ENCODE measurements at regions not wholly inside any gene's neighbourhood (a gene's known extent, or its start where the extent isn't known, plus 50 kb on each side); places are given as distances from the start of the nearest gene placed in this dataset.
A peak's percentile ranks its signal among the peaks of the same experiment; 100 is the strongest.

DNA sequence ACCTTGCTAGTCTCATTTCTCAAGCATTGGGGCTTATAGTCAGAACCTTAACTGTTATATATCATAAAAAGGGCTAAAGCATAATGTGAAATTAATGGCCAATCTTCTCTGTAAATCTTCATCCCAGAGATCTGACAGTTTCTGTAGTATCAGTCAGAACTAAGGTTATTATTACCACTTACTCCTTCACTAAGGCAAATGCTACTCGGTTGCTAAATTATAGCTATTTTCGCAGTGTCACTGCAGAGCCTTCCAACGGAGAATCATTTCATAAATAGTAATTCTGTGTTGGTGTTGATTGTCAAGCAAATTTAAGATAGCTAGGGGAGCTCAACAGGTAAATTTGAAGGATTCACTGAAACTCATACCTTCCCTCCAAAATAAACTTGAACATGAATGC is 258.0 kb downstream of the METTL4 start:
- Mint-ChIP-seq H3K27ac (no peak overlapping the region), H3K9me3 (peaks cover 0 to 3% (median 0%) of the 10 kb centered on the region in 6 donors), H3K4me1 (no peaks in the 10 kb centered on the region), H3K4me3 (no peak overlapping the region), H3K27me3 (ENCODE audit: low read depth in 3 of 3) (peaks cover 2 to 6% (median 4%) of the 10 kb centered on the region in 3 donors), H3K36me3 (no peaks in the 10 kb centered on the region)
- DNase-seq: no peak

DNA sequence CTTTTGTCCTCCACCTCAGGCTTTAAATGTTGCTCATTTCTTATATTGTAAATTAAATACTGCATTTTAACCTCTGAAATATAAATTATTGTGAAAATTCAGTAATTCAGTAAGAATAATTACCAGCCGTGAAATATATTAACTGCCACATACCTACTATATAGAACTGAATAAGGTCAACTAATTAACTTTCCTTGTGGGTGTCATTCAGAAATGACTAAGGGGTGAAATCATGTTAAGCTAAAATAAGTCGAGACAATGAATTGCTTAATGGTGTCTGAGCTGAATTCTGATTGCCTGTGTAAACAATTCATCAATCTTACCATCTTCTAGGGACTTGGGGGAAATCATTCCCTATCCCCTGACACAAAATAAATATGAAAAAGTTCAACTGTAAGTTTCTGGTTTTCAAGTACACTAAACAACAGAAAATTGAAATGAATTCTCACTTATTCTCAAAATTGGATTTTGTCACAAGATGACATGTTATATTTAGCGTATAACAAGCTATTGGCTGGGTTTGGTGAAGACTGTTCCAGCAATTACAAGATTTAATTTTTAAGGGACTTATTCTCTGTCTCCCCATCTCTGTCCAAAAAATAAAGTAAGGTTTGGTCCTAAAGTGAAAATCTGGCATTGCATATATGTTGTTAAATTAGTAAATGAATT is 255.1 kb downstream of the METTL4 start:
- no peak for DNase-seq
- Mint-ChIP-seq H3K36me3 (no peaks in the 10 kb centered on the region), H3K4me1 (no peaks in the 10 kb centered on the region), H3K27ac (no peak overlapping the region), H3K27me3 (ENCODE audit: low read depth in 3 of 3) (peaks cover 2 to 7% (median 7%) of the 10 kb centered on the region in 3 donors), H3K9me3 (peaks cover 0 to 3% (median 0%) of the 10 kb centered on the region in 6 donors), H3K4me3 (no peak overlapping the region)

DNA sequence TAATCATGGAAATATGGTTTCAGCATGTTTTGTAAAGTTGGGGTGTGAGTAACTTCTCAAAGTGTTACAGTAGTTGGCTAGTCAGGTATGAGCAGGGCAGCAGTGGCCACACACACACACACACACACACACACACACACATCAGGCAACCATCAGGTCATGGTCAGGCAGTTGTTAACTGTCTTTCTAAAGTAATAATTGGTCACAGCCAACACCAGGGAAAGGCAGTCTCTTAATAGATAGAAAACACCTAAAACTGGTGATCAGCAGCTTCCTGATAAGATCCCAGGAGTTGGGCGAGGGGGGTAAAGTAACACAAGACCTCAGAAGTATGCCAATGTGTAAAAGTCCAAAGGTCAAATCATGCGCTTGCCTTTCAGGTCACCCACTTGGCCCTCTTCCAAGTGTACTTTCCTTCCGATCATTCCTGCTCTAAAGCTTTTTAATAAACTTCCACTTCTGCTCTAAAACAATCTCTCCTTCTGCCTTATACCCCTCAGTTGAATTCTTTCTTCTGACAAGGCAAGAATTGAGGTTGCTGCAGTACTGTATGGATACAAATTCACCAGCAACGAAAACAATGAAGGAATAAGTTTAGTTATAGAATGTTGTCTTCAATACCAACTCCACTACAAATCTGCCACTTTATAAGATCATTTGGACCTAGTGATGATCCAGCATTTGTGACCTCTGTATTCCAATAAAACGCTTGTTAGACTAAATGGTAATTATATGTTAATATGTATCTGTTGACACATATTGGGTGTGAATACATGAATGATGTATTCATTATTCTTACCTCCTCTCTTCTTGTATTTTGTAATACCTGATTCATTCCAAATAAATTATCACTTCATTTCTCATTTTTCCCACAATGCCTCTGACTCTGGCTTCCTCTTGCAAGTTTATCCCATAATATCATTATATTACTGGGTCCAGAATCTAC is 254.3 kb downstream of the METTL4 start:
- peaks cover 4 to 7% (median 7%) of the 10 kb centered on the region in 3 donors for H3K27me3 Mint-ChIP-seq (ENCODE audit: low read depth in 3 of 3)
- H3K4me1 Mint-ChIP-seq: no peaks in the 10 kb centered on the region
- H3K27ac Mint-ChIP-seq: no peak overlapping the region

DNA sequence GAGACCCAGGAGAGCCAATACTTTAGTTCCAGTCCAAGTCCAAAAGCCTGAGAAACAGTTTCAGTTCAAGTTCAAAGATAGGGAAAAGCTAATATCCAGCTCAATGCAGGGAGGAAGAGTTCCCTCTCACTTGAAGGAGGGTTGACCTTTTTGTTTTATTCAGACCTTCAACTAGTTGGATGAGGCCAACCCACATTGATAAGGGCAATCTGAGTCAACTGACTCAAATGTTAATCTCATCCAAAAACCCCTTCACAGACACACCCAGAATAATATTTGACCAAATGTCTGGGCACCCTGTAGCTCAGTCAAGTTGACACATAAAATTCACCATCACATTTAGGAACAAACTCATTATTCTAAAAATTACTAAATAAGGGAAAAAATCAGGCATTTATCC is 246.8 kb downstream of the METTL4 start:
- H3K27me3 Mint-ChIP-seq (ENCODE audit: low read depth in 3 of 3): peaks cover 3 to 9% (median 7%) of the 10 kb centered on the region in 3 donors
- no peak overlapping the region for H3K27ac Mint-ChIP-seq
- no peak for DNase-seq
- peaks cover 0 to 7% (median 0%) of the 10 kb centered on the region in 6 donors for H3K9me3 Mint-ChIP-seq
- no peaks in the 10 kb centered on the region for H3K4me1 Mint-ChIP-seq
- no peak overlapping the region for H3K4me3 Mint-ChIP-seq
- no peaks in the 10 kb centered on the region for H3K36me3 Mint-ChIP-seq

More for the DNA sequence above, 254.3 kb downstream of the METTL4 start:
- Mint-ChIP-seq H3K36me3 (no peaks in the 10 kb centered on the region), H3K9me3 (peaks cover 0 to 6% (median 0%) of the 10 kb centered on the region in 6 donors), H3K4me3 (no peak overlapping the region)
- DNase-seq: no peak

DNA sequence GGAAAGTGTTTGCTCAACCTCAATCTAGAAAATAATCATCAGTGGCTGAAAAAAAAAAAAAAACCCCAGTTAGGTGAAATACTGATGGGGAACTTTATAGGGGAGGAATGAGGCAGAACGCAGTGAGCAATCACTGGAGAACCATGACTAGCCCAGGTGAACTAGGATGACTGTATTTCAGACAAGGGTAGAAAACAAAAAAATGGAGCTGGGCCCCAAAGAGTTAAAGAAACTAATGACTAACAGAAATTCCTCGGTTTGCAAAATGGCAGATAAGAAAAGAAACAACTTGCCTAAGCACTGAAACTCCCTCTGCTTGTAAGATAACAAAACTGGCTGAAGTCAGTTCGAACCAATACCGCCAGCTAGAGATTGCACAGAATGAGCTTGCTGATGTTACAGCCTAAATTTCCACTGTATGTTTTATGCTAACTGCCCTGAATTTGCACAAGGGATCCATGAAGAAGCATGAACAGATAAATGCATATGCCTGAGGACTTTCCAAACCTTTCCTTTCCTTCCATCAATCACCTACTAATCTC is 245.9 kb downstream of the METTL4 start:
- H3K27ac Mint-ChIP-seq: no peak overlapping the region
- no peak for DNase-seq
- H3K4me3 Mint-ChIP-seq: no peak overlapping the region
- H3K9me3 Mint-ChIP-seq: peaks cover 0 to 7% (median 0%) of the 10 kb centered on the region in 6 donors
- no peaks in the 10 kb centered on the region for H3K36me3 Mint-ChIP-seq
- peaks cover 3 to 9% (median 6%) of the 10 kb centered on the region in 3 donors for H3K27me3 Mint-ChIP-seq (ENCODE audit: low read depth in 3 of 3)
- no peaks in the 10 kb centered on the region for H3K4me1 Mint-ChIP-seq

DNA sequence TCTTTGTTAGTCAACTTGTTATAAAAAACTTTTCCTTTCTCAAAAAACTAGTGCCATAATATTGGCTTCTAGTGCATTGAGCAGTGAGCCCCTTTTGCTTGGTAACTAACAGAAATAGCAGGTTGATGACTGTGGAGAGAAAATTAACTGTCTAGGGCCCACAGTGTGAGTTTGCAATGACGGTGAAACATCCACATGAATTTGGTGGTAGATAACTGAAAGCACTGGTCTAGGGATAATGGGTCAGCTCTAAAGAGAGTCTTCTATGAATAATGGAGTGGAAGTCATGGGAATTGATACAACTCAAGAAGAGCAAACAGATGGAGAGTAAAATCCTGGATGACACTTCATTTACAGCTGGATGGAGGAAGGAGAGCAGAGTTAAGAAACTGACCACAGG is 245.4 kb downstream of the METTL4 start:
- H3K4me1 Mint-ChIP-seq: no peaks in the 10 kb centered on the region
- H3K4me3 Mint-ChIP-seq: no peak overlapping the region
- H3K36me3 Mint-ChIP-seq: no peaks in the 10 kb centered on the region
- peaks cover 0 to 7% (median 0%) of the 10 kb centered on the region in 6 donors for H3K9me3 Mint-ChIP-seq
- no peak for DNase-seq
- H3K27ac Mint-ChIP-seq: no peak overlapping the region
- H3K27me3 Mint-ChIP-seq (ENCODE audit: low read depth in 3 of 3): peaks cover 3 to 9% (median 3%) of the 10 kb centered on the region in 3 donors

DNA sequence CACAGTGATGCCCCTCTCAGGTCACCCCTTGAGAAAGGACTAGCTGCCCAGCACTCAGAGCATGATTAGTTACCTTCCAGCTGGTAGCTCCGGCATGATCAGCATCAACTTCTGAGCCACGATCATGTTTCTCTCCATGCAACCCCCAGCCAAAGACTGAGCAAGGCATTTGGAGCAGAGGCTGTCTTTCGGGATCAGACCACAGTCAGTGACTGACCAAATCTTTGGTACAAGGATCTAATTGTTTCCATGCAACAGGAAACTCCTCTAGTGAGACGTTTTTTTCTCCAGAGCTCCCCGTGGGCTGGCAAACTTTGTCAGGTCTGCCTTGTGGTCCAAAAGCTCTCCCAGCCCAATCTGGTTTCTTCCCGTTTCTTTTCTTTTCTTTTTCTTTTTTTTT is 244.3 kb downstream of the METTL4 start:
- peaks cover 3 to 7% (median 3%) of the 10 kb centered on the region in 3 donors for H3K27me3 Mint-ChIP-seq (ENCODE audit: low read depth in 3 of 3)
- H3K27ac Mint-ChIP-seq: no peak overlapping the region
- H3K4me3 Mint-ChIP-seq: no peak overlapping the region
- no peak for DNase-seq
- H3K36me3 Mint-ChIP-seq: no peaks in the 10 kb centered on the region
- H3K4me1 Mint-ChIP-seq: no peaks in the 10 kb centered on the region
- H3K9me3 Mint-ChIP-seq: peaks cover 0 to 4% (median 0%) of the 10 kb centered on the region in 6 donors

DNA sequence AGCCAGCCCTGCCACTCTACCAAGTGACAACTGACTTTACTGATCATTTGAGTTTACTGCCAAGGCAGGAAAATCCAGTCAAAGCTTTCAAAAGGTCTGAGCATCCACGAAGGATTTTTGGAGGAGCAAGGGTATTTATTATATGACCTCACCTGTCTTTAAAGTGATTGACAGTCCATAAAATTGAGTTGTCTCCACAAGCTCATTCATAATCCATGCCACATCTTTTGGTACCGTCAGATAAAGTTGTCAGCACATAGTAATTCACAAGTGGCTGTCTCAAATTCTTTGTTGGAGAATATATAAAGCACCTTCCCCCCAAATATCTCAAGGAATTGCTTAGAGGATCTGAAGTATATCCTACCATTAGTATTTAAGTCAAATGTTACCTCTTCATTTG is 240.5 kb downstream of the METTL4 start:
- DNase-seq: no peak
- Mint-ChIP-seq H3K4me1 (no peaks in the 10 kb centered on the region), H3K9me3 (peaks cover 0 to 4% (median 0%) of the 10 kb centered on the region in 6 donors), H3K27me3 (ENCODE audit: low read depth in 3 of 3) (peaks cover 3 to 7% (median 3%) of the 10 kb centered on the region in 3 donors), H3K27ac (no peak overlapping the region), H3K4me3 (no peak overlapping the region), H3K36me3 (no peaks in the 10 kb centered on the region)

DNA sequence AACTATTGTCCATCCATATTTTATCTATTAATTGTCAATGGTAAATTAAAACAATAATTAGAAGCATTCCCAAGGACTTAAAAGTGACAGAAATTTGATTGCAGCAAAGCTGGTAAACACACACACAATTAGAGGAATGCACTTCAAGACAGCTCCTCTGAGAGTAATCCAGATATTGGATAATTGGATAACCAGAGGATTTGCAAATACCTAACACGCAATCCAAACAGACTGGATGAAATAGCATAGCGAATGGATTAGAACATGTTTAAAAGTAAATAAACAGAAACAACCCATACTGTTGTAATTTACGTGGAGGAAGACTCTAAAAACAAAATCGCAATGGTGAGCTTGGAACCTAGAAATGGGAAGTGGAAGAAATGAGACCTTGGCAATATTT is 239.8 kb downstream of the METTL4 start:
- H3K9me3 Mint-ChIP-seq: peaks cover 0 to 2% (median 0%) of the 10 kb centered on the region in 6 donors
- H3K27me3 Mint-ChIP-seq (ENCODE audit: low read depth in 3 of 3): peaks cover 0 to 5% (median 3%) of the 10 kb centered on the region in 3 donors
- H3K4me1 Mint-ChIP-seq: no peaks in the 10 kb centered on the region
- no peak overlapping the region for H3K4me3 Mint-ChIP-seq
- H3K27ac Mint-ChIP-seq: no peak overlapping the region
- no peak for DNase-seq
- H3K36me3 Mint-ChIP-seq: no peaks in the 10 kb centered on the region

DNA sequence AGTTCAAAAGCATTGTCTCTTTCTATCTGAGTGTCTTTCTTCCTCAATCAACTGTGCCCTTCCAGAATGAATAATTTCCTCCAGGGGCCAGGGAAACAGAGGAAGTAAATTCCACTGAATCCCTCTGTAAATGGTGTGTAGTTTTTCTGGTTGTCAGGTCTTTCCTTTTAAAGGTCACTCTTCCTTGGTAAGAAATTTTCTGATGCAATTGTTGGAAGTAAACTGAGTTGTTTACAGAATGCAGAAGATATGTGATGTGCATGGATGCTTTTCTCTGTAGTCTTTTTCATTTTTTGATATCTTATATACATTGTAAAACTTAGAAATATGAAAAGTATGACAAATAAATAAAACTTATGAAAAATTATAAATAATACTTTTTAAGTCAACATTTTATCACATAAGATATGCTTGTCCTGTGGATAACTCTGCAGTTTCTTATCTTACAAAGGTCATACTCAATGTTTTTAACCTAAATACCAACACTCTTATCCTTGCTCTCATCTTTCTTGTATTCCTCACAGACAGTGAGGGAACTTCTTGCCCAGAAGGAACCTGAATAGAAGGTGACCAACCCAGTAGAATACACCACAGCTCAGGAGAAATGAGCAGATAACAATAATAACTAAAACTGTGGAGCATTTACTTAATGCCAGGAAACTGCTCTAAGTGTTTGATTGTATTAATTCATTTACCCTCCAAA is 234.5 kb downstream of the METTL4 start:
- no peak overlapping the region for H3K4me3 Mint-ChIP-seq
- no peak for DNase-seq
- no peaks in the 10 kb centered on the region for H3K36me3 Mint-ChIP-seq
- peaks cover 0 to 6% (median 4%) of the 10 kb centered on the region in 3 donors for H3K27me3 Mint-ChIP-seq (ENCODE audit: low read depth in 3 of 3)
- no peak overlapping the region for H3K27ac Mint-ChIP-seq
- no peaks in the 10 kb centered on the region for H3K4me1 Mint-ChIP-seq
- H3K9me3 Mint-ChIP-seq: no peaks in the 10 kb centered on the region

DNA sequence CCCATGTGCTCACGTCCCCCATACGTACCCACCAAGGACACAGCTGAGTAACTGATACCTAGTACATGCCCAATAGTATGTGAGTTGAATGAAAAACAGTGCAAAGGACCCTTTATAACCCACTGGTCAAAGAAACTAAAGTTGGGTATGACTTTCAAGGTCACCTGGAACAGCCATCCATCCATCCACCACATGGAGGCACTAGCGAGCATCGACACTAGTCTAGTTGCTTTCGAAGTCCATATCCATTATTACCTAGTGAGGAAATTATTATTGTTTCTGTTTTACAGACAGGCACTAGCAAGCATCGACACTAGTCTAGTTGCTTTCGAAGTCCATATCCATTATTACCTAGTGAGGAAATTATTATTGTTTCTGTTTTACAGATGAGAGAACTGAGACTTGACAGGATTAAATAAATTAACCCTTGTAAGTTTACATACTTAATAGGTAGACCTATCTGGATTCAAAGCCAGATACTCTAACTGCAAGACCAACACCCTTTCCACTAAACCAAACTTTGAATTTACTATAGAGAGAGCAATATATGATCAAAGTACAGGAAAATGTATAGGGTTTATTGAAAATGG is 233.7 kb downstream of the METTL4 start:
- Mint-ChIP-seq H3K4me1 (no peaks in the 10 kb centered on the region), H3K4me3 (no peak overlapping the region), H3K36me3 (no peaks in the 10 kb centered on the region), H3K27ac (no peak overlapping the region), H3K9me3 (no peaks in the 10 kb centered on the region), H3K27me3 (ENCODE audit: low read depth in 3 of 3) (peaks cover 0 to 5% (median 4%) of the 10 kb centered on the region in 3 donors)
- DNase-seq: peak in 2 of 3 donors; percentile 1 to 14

DNA sequence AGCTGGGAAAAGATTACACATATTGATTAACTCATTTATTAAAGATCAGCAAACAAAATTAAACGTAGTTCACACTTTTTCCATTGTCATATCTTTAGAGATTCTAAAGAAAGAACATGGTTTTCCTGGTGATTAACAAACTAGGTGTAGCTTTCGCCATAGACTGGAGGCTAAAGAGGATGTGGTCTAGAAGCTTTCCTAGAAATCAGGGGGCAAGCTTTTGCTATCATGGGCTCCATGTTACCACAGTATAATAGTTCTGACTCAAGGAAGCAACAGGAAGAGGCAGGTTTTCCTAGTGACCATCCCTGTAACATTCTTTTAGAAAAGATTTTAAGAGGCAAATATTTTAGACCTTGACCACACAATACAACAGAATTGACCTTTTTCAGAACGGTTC is 232.7 kb downstream of the METTL4 start:
- Mint-ChIP-seq H3K36me3 (no peaks in the 10 kb centered on the region), H3K9me3 (no peaks in the 10 kb centered on the region), H3K27ac (no peak overlapping the region), H3K27me3 (ENCODE audit: low read depth in 3 of 3) (peaks cover 0 to 4% (median 2%) of the 10 kb centered on the region in 3 donors), H3K4me1 (no peaks in the 10 kb centered on the region), H3K4me3 (no peak overlapping the region)
- no peak for DNase-seq

DNA sequence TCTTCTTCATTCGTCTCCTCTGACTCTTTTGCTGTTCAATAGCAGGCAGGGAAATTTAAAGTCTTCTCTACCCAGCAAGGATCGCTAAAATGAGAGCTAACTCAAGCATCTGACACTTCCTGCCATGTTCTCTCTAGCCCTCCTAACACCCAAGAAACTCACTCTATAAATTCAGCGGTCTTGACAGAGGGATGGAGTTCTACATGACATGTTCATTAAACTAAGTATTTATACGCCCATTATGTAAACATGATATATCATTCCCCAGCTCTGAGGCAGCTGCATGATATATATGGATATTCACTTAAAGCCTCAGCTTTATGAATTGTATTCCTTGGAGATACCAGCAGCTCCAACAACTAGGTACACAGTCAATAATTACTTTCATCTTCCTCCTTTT is 231.0 kb downstream of the METTL4 start:
- Mint-ChIP-seq H3K36me3 (no peaks in the 10 kb centered on the region), H3K27me3 (ENCODE audit: low read depth in 3 of 3) (peaks cover 0 to 4% (median 2%) of the 10 kb centered on the region in 3 donors), H3K4me3 (no peak overlapping the region), H3K9me3 (no peaks in the 10 kb centered on the region), H3K27ac (no peak overlapping the region), H3K4me1 (no peaks in the 10 kb centered on the region)
- no peak for DNase-seq

Data from immature natural killer cell (primary cell).